Endothelial cell (in vitro differentiated cells): ENCODE measurements at regions not wholly inside any gene's neighbourhood (a gene's known extent, or its start where the extent isn't known, plus 50 kb on each side); places are given as distances from the start of the nearest gene placed in this dataset.

Experiments
- DNase-seq: peaks from one replicate; pipeline ENCODE4 v3.0.0; 2021; ENCODE audit warnings: low spot score
- H3K27ac Mint-ChIP-seq: one replicate; pipeline ENCODE4 v1.8.0; 2021; ENCODE audit warnings: mixed read lengths, inconsistent platforms; ENCODE audit not compliant: unreplicated experiment
- H3K27me3 Mint-ChIP-seq: one replicate; pipeline ENCODE4 v1.8.0; 2021; ENCODE audit warnings: mild to moderate bottlenecking, moderate library complexity, mixed read lengths, inconsistent platforms; ENCODE audit not compliant: unreplicated experiment
- H3K36me3 Mint-ChIP-seq: one replicate; pipeline ENCODE4 v1.8.0; 2021; ENCODE audit warnings: mild to moderate bottlenecking, low read depth, mixed read lengths, inconsistent platforms; ENCODE audit not compliant: unreplicated experiment
- H3K4me1 Mint-ChIP-seq: one replicate; pipeline ENCODE4 v1.8.0; 2021; ENCODE audit warnings: mild to moderate bottlenecking, mixed read lengths, inconsistent platforms; ENCODE audit not compliant: unreplicated experiment
- H3K4me3 Mint-ChIP-seq: one replicate; pipeline ENCODE4 v1.8.0; 2021; ENCODE audit warnings: mild to moderate bottlenecking, mixed read lengths, inconsistent platforms; ENCODE audit not compliant: unreplicated experiment
- H3K9me3 Mint-ChIP-seq: one replicate; pipeline ENCODE4 v1.8.0; 2021; ENCODE audit warnings: mixed read lengths, inconsistent platforms; ENCODE audit not compliant: unreplicated experiment
- TF ChIP-seq, protein P1 (sequence below): fragments of 200-600 bp; sonication (generic); IDR thresholded peaks from one replicate; pipeline ENCODE4 v1.5.0; 2021; ENCODE audit warnings: antibody characterized with exemption; ENCODE audit not compliant: unreplicated experiment

DNA sequence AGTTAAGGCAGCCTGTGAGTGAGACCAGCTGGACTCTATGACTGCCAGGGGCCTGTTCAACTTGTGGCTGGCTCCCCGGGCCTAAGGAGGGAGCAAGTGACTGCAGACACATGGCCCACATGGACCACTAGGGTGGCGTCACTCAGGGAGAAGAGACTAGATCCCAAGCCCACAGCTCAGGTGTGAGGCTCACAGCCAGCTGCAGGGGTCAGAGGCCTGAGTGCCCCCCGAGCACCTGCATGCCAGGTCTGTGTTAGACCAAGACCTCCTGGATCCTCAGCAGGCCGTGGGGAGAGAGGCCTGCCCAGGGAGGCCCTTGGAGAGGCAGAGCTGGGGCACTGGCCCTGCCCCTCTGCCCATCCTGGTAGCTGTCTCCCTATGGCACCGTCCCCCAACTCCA lies 142.4 kb upstream of the RUNX3 start:
- Mint-ChIP-seq H3K4me1 (peaks cover 6% of the 10 kb centered on the region), H3K27ac (no peak overlapping the region), H3K27me3 (no peaks in the 10 kb centered on the region), H3K4me3 (no peak overlapping the region), H3K9me3 (no peaks in the 10 kb centered on the region), H3K36me3 (no peaks in the 10 kb centered on the region)
- no peak for DNase-seq
- TF ChIP-seq, protein P1, sequence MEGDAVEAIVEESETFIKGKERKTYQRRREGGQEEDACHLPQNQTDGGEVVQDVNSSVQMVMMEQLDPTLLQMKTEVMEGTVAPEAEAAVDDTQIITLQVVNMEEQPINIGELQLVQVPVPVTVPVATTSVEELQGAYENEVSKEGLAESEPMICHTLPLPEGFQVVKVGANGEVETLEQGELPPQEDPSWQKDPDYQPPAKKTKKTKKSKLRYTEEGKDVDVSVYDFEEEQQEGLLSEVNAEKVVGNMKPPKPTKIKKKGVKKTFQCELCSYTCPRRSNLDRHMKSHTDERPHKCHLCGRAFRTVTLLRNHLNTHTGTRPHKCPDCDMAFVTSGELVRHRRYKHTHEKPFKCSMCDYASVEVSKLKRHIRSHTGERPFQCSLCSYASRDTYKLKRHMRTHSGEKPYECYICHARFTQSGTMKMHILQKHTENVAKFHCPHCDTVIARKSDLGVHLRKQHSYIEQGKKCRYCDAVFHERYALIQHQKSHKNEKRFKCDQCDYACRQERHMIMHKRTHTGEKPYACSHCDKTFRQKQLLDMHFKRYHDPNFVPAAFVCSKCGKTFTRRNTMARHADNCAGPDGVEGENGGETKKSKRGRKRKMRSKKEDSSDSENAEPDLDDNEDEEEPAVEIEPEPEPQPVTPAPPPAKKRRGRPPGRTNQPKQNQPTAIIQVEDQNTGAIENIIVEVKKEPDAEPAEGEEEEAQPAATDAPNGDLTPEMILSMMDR = no peak

DNA sequence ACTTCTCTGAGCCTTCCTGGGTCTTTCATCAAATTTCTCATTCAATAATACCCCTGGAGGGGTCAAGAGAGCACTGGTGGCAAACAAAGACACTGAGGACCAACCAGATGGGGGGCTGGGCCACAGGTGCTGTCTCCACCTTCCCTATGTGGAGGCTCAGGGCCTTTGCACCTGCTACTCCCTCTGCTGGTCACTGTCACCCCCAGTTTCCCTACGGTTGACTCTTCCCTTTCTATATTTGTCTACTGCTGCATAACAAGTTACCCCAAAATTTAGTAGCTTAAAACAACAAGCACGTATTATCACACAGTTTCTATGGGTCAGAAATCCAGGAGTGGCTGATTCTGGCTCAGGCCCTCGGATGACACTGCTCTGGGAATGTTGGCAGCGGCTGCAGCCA lies 138.8 kb upstream of the RUNX3 start:
- no peaks in the 10 kb centered on the region for H3K9me3 Mint-ChIP-seq
- H3K4me1 Mint-ChIP-seq = peaks cover 4% of the 10 kb centered on the region
- H3K36me3 Mint-ChIP-seq = no peaks in the 10 kb centered on the region
- no peak for DNase-seq
- no peak overlapping the region for H3K4me3 Mint-ChIP-seq
- H3K27ac Mint-ChIP-seq = no peak overlapping the region
- H3K27me3 Mint-ChIP-seq = peaks cover 2% of the 10 kb centered on the region
- TF ChIP-seq, protein P1 = no peak

DNA sequence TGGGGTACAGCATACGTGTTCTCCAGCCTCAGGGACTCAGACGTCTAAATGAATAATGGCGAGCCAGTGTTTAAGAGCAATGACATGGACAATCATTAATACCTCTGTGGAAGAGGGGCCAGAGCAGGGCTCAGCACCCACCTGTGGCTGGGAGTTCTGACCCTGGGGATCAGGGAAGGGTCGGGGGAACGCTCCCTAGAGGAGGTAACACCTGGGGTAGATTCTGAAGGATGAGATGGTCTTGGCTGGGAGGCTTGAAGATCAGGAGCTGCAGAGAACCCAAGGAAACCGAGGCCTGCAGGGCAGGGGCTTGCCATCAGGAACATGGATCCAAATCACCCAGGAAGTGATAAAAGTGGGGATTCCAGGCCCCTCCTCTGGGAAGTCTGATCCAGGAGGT lies 138.2 kb upstream of the RUNX3 start:
- TF ChIP-seq, protein P1 = no peak
- no peak overlapping the region for H3K4me3 Mint-ChIP-seq
- DNase-seq = no peak
- no peaks in the 10 kb centered on the region for H3K9me3 Mint-ChIP-seq
- peaks cover 4% of the 10 kb centered on the region for H3K4me1 Mint-ChIP-seq
- H3K36me3 Mint-ChIP-seq = no peaks in the 10 kb centered on the region
- peaks cover 2% of the 10 kb centered on the region for H3K27me3 Mint-ChIP-seq
- no peak overlapping the region for H3K27ac Mint-ChIP-seq

DNA sequence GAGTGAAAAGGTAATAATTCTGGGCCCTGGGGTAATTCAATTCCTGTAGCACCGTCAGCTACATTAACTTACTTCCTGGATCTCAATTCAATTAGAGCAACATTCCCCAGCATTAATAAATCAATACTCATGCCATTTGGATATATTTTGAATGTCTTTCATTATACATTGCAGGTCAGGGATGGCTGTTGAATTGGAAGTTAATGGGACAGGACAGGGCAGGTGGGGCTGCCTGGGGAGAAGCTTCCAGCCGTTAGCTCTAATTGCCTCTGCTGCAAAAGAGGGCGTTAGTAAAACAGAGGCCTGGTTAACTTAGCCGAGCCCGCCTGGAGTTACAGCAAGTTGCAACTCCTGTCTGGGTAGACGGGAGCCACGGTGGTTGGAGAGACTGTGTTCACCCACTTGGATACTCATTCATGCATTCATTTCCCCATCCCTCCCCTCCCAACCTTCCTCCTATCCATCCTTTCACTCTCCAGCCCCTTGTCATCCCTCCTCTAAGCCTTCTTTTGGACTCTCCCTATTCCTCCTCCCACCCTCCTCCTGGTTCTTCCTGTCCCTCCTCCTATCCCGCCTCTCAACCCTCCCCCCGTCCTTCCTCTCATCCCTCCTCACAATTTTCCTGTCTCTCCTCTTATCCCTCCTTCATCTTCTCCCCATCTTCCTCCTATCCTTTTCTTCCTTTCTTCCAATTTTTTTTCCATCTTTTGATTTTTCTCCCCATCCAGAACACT lies 137.6 kb upstream of the RUNX3 start:
- H3K27me3 Mint-ChIP-seq = peaks cover 2% of the 10 kb centered on the region

More for the DNA sequence above, 137.6 kb upstream of the RUNX3 start:
- peaks cover 4% of the 10 kb centered on the region for H3K4me1 Mint-ChIP-seq
- no peaks in the 10 kb centered on the region for H3K9me3 Mint-ChIP-seq
- no peak overlapping the region for H3K4me3 Mint-ChIP-seq
- no peaks in the 10 kb centered on the region for H3K36me3 Mint-ChIP-seq
- TF ChIP-seq, protein P1 = no peak
- no peak overlapping the region for H3K27ac Mint-ChIP-seq
- no peak for DNase-seq
